HAP-1 (cell line): ENCODE measurements at regions not wholly inside any gene's neighbourhood (a gene's known extent, or its start where the extent isn't known, plus 50 kb on each side); places are given as distances from the start of the nearest gene placed in this dataset.

Experiments
- DNase-seq, 2 experiments: peaks; one replicate each; pipeline ENCODE4 v3.0.0-alpha.2; 2016 to 2020; ENCODE audit warnings: low spot score in 2 of 2
- H3K27me3 ChIP-seq: fragments of 250-450 bp; sonication (Bioruptor Pico); 2 replicates; pipeline ENCODE4 v1.5.1; 2020; ENCODE audit warnings: low read depth, mild to moderate bottlenecking, moderate library complexity
- H3K36me3 ChIP-seq: fragments of 250-450 bp; sonication (Bioruptor Pico); replicated peaks from 2 replicates; pipeline ENCODE4 v1.5.1; 2020; ENCODE audit warnings: mild to moderate bottlenecking
- H3K4me1 ChIP-seq: fragments of 250-450 bp; sonication (Bioruptor Pico); 2 replicates; pipeline ENCODE4 v1.5.1; 2020; ENCODE audit warnings: mild to moderate bottlenecking
- H3K4me3 ChIP-seq: fragments of 250-450 bp; sonication (Bioruptor Pico); 2 replicates; pipeline ENCODE4 v1.5.1; 2020; ENCODE audit warnings: mild to moderate bottlenecking, moderate library complexity
- H3K9me3 ChIP-seq: fragments of 250-450 bp; sonication (Bioruptor Pico); 2 replicates; pipeline ENCODE4 v1.5.1; 2020; ENCODE audit warnings: mild to moderate bottlenecking, moderate library complexity
- in situ Hi-C: fragments of 300-500 bp; cut with MboI; formaldehyde crosslinking; loops from 3 replicates; pipeline ENCODE4 v1.14.3; 2020; ENCODE audit warnings: low sequenced_read_pairs, inconsistent platforms, mixed read lengths

DNA sequence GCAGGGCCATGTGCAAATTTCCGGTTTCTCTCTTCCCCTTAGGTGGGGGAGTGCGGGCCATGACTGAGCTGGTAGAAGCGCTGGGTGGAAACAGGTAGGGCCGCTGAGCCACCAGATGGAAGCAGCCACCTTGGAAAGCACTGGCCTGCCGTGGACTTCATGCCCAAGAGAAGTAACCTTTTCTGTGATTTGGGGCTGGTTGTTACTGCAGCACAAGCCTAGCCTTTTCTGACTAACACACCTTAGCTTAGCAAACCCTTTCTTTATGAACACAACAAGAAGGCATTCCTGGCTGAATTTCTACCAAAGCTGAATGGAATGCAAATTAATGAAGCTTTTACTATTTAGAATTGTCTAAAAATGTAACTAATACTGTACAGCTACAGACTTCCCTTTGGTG is 149.6 kb upstream of the UBE2E1 start:
- Histone ChIP-seq H3K4me1 (no peaks in the 10 kb centered on the region), H3K36me3 (no peaks in the 10 kb centered on the region), H3K27me3 (no peaks in the 10 kb centered on the region), H3K4me3 (no peak overlapping the region), H3K9me3 (no peaks in the 10 kb centered on the region)
- in situ Hi-C loops: no loop called here
- no peak for DNase-seq

DNA sequence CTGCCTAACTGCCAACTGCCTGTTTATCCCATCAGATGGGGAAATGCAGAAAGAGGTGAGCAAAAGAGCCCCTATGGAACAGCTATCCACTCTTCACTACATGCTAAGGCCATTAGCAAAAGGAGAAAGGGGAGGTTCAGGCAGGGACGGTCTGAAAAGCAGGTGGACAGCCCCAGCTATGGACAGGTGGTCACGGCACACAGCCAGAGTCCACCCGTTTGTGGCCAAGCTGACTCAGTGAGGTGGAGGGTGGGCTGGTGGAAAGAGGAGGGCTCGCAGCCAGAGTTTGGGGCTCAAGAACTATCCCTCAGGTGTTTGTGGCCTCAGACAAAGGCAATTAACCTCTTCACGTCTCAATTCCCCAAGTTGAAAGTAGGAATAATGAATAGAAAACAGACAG is 148.9 kb upstream of the UBE2E1 start:
- DNase-seq: no peak
- no peaks in the 10 kb centered on the region for H3K4me1 ChIP-seq
- H3K27me3 ChIP-seq: no peaks in the 10 kb centered on the region
- H3K9me3 ChIP-seq: no peaks in the 10 kb centered on the region
- in situ Hi-C loops: no loop called here
- H3K36me3 ChIP-seq: no peaks in the 10 kb centered on the region
- no peak overlapping the region for H3K4me3 ChIP-seq

DNA sequence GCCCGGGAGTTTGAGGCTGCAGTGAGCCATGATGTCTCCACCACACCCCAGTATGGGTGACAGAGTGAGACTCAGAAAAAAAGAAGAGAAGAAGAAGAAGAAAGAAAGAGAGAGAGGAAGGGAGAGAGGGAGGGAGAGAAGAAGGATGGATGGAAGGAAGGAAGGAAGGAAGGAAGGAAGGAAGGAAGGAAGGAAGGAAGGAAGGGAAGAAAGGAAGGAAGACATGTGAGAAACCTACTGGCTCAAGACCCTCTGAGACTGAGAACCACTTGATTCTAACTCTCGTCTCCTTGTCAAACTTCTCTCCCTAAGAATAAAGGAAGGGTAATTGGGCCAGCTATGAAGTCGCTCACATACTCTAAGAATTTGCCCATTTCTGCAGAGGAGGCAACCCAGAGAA is 148.1 kb upstream of the UBE2E1 start:
- DNase-seq: no peak
- no peaks in the 10 kb centered on the region for H3K36me3 ChIP-seq
- no peaks in the 10 kb centered on the region for H3K27me3 ChIP-seq
- H3K9me3 ChIP-seq: no peaks in the 10 kb centered on the region
- no peaks in the 10 kb centered on the region for H3K4me1 ChIP-seq
- H3K4me3 ChIP-seq: no peak overlapping the region
- in situ Hi-C loops: no loop called here

DNA sequence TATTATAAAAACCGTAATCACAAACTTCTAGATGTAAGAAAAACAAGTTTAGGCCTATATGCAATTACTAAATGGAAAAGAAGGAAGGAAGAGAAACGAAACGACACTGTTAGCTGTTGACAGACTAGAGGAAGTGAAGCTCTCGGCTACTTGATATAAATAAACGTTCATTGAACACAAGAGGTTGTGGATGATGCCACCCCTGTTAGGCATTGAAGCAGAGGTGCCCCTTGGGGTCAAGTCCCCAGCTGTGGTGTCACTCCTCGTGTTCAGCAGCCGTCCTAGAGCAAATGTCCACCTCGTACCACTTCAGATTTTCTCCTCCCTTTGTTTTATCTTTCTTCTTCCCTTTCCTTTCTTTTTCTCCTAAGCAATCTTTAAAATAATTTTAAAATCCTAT is 146.5 kb upstream of the UBE2E1 start:
- no peaks in the 10 kb centered on the region for H3K9me3 ChIP-seq
- no peak overlapping the region for H3K4me3 ChIP-seq
- no peaks in the 10 kb centered on the region for H3K36me3 ChIP-seq
- in situ Hi-C loops: no loop called here
- H3K27me3 ChIP-seq: no peaks in the 10 kb centered on the region
- DNase-seq: no peak
- H3K4me1 ChIP-seq: no peaks in the 10 kb centered on the region

DNA sequence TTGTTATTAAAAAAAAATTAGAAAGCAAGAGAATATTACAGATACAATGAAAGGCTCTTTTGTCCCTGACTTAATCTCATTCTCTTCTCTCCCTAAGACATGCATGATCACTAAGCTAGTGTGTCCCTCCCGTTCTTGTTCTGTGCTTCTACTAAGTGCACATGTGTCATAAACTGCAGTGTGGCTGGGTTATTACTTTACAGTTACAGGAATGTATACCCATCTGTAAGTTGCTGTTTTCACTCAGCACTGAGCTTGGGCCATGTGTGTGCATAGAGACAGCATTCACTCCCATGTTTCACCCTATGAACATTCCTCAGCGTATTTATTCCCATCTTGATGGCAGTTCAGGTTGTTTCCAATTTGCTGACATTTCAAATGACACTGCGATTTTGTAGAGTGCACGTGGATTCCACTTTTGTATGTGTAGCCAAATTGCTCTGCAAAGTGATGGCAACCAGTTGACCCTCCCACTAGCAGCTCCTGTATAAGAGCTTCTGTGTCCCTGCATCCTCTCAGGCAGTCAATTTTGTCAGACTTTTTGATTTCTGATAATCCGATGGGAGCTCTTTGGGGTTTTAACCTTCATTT is 145.8 kb upstream of the UBE2E1 start:
- H3K4me1 ChIP-seq: no peaks in the 10 kb centered on the region
- no peaks in the 10 kb centered on the region for H3K36me3 ChIP-seq
- no peak for DNase-seq
- H3K27me3 ChIP-seq: no peaks in the 10 kb centered on the region
- H3K9me3 ChIP-seq: no peaks in the 10 kb centered on the region
- in situ Hi-C loops: no loop called here
- no peak overlapping the region for H3K4me3 ChIP-seq

DNA sequence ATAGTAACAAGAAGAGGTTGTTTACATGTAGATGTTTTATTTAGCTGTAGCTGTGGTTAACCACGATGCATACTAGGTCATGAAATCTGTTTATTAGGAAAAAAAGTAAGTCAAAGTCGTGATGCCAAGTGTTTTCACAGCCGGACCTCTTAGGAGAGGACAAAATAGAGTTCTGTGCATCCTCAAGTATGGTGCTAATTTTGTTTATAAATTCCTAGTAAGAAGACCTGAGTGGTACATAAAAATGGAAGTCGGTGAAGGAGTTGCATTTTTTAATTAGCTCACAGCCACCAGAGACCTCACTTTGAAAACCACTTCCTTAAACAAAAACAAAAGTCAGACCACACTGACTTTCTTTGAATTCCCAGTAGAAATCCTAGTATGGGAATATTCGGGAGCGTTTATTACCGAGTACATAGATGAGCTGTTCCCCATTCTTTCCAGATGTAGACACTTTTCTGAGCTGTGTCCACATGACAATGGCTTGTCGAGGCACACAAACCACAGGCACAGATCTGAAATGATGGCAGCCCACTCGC is 143.6 kb upstream of the UBE2E1 start:
- Histone ChIP-seq H3K4me1 (no peaks in the 10 kb centered on the region), H3K4me3 (no peak overlapping the region), H3K27me3 (no peaks in the 10 kb centered on the region), H3K9me3 (no peaks in the 10 kb centered on the region), H3K36me3 (no peaks in the 10 kb centered on the region)
- DNase-seq: no peak
- in situ Hi-C loops: no loop called here

DNA sequence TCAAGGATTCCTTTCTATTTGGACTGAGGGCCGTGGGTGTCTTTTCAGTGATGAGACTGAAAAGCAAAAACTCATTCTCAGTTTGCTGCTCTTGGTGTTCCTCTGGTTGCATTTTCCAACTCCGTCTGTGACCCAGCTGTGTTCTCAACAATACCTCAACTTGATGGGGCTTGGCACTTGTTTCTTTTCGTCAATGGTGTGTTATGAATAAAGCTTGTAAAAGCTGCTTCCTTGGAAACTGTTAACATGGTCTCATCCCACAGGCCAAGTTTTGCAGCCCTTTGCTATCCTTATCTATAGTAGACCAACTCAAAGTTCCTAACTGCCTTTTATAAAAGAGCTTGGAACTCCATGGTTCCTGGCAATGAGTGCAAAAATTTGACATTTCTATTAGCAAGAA is 142.5 kb upstream of the UBE2E1 start:
- in situ Hi-C loops: no loop called here
- H3K4me1 ChIP-seq: no peaks in the 10 kb centered on the region

DNA sequence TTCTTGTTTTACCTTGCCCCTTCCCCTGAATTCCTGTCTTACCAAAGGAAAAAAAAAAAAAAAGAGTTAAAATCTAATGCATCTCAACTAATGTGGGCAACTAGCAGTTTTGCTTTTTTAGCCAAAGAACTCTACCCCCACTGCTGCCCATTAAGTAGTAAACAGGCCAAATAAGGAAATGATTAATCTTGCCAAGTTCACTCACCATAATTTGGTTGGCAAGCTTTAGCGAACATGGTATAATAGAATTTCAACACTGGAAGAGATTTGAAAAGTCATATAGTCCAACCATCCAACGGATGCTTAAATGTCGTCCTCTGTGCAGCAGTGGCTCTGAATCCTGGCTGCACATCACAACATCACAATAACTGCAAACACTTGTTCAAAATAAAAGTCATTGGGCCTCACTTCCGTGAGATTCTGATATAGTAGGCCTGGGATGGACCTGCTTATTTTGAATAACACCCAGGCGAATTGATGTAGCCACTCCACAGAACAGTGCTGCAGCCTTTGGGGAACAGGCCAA is 142.0 kb upstream of the UBE2E1 start:
- in situ Hi-C loops: no loop called here
- Histone ChIP-seq H3K9me3 (no peaks in the 10 kb centered on the region), H3K4me1 (no peaks in the 10 kb centered on the region), H3K27me3 (no peaks in the 10 kb centered on the region), H3K36me3 (no peaks in the 10 kb centered on the region), H3K4me3 (no peak overlapping the region)
- no peak for DNase-seq

More for the DNA sequence above, 142.5 kb upstream of the UBE2E1 start:
- DNase-seq: no peak
- no peaks in the 10 kb centered on the region for H3K27me3 ChIP-seq
- no peaks in the 10 kb centered on the region for H3K9me3 ChIP-seq
- H3K4me3 ChIP-seq: no peak overlapping the region
- H3K36me3 ChIP-seq: no peaks in the 10 kb centered on the region

DNA sequence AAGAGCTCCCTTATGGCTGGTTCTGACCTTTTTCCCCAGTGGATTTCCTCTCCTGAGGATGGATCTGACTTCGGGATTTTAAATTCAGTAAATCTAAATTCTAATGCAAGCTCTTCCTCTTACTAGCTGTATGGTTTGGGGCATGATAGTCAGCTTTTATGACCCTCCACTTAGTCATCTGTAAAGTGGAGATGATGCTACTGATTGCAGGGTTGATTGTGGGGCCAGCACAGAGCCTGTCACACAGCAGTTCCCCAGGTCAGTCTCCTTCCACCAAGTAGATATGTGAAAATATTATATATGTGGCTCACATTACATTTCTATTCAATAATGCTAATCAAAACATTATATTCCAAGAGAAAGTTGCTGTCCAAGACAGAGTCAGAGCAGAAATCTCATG is 141.3 kb upstream of the UBE2E1 start:
- in situ Hi-C loops: no loop called here
- H3K27me3 ChIP-seq: no peaks in the 10 kb centered on the region
- no peak for DNase-seq
- no peaks in the 10 kb centered on the region for H3K4me1 ChIP-seq
- no peak overlapping the region for H3K4me3 ChIP-seq
- H3K36me3 ChIP-seq: no peaks in the 10 kb centered on the region
- H3K9me3 ChIP-seq: no peaks in the 10 kb centered on the region

DNA sequence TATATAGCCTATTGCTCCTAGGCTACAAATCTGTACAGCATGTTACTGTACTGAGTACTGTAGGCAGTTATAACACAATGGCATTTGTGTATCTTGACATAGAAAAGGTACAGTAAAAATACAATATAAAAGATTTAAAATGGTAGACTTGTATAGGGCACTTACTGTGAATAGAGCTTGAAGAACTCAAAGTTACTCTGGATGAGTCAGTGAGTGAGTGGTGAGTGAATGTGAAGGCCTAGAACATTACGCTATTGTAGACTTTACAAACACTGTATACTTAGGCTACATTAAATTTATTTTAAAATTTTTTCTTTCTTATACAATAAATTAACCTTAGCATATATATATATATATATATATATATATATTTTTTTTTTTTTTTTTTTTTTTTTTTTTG is 140.0 kb upstream of the UBE2E1 start:
- DNase-seq: no peak
- no peak overlapping the region for H3K4me3 ChIP-seq
- no peaks in the 10 kb centered on the region for H3K4me1 ChIP-seq
- H3K27me3 ChIP-seq: no peaks in the 10 kb centered on the region
- H3K36me3 ChIP-seq: no peaks in the 10 kb centered on the region
- no peaks in the 10 kb centered on the region for H3K9me3 ChIP-seq
- in situ Hi-C loops: no loop called here

DNA sequence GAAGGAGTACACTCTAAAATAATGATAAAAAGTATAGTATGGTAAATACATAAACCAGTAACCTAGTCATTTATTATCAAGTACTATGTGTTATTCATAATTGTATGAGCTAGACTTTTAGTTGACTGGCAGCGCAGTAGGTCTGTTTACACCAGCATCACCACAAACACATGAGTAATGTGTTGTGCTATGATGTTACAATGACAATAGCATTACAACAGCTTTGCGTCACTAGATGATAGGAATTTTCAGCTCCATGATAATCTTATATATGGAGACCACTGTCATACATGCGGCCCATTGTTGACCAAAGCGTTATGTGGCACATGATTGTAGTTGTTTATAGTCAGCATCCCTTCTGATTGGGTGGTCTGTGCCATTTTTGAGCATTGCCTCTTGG is 138.9 kb upstream of the UBE2E1 start:
- in situ Hi-C loops: no loop called here
- Histone ChIP-seq H3K36me3 (no peaks in the 10 kb centered on the region), H3K9me3 (no peaks in the 10 kb centered on the region), H3K4me1 (no peaks in the 10 kb centered on the region), H3K27me3 (no peaks in the 10 kb centered on the region), H3K4me3 (no peak overlapping the region)
- no peak for DNase-seq

DNA sequence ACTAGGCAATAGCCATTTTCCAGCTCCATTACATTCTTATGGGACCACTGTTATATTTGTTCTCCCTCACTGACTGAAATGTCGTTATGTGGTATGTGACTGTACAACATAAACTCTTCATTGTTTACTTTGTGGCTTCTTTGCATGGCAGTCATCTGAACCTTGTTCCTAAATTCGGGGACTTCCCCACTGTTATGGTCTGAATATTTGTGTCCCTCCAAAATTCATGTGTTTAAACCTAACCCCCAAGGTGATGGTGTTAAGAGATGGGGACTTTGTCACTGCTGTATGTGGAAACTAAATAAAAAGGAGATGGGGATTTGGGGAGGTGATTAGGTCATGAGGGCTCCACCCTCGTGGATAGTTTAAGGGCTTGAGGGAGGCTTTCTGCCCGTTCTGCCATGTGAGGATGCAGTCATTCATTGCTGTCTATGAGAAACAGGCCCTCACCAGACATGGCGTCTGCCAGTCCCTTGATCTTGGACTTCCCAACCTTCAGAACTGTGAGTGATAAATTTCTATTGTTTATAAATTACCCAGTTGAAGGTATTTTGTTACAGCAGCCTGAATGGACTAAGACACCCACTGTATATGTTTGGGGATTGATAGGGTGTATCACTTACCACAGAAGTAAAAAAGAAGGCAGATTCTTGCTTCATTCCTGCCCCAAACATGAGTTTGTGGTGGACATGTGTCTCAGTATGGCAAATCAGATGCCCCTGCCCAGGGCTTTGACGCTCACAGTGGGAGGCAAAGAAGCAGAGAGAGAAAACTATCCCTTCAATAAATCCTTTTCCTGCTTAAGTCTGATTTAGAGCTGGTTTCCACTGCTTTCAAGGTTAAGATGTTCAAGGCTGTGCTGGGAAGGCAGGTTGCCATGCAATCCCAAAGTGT is 138.0 kb upstream of the UBE2E1 start:
- DNase-seq: no peak
- in situ Hi-C loops: no loop called here
- no peaks in the 10 kb centered on the region for H3K27me3 ChIP-seq
- H3K4me3 ChIP-seq: no peak overlapping the region
- H3K4me1 ChIP-seq: no peaks in the 10 kb centered on the region
- no peaks in the 10 kb centered on the region for H3K36me3 ChIP-seq
- H3K9me3 ChIP-seq: no peaks in the 10 kb centered on the region

DNA sequence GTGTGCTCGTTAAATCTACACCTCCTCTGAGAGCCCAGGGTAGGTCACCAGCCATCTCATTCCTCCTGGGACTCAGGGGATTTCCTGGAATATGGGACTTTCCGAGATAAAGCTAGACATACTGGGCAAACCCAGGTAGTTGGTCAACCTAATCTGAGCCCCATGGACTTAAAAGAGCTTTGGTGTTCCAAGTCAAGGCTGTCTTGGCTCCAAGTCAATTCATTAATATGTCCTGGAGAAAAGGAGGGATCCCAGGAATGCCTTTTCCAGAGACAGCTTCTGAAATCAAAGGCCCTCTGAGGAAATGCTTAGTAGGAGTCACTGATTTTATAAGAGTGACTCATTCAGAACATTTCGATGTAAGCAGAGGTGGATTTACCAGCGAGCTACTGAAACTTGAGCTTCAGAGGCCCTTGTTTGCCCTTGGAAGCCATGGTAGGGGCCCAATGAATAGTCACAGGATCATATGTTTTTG is 137.3 kb upstream of the UBE2E1 start:
- in situ Hi-C loops: no loop called here
- Histone ChIP-seq H3K9me3 (no peaks in the 10 kb centered on the region), H3K4me3 (no peak overlapping the region), H3K27me3 (no peaks in the 10 kb centered on the region), H3K36me3 (no peaks in the 10 kb centered on the region), H3K4me1 (no peaks in the 10 kb centered on the region)
- no peak for DNase-seq

DNA sequence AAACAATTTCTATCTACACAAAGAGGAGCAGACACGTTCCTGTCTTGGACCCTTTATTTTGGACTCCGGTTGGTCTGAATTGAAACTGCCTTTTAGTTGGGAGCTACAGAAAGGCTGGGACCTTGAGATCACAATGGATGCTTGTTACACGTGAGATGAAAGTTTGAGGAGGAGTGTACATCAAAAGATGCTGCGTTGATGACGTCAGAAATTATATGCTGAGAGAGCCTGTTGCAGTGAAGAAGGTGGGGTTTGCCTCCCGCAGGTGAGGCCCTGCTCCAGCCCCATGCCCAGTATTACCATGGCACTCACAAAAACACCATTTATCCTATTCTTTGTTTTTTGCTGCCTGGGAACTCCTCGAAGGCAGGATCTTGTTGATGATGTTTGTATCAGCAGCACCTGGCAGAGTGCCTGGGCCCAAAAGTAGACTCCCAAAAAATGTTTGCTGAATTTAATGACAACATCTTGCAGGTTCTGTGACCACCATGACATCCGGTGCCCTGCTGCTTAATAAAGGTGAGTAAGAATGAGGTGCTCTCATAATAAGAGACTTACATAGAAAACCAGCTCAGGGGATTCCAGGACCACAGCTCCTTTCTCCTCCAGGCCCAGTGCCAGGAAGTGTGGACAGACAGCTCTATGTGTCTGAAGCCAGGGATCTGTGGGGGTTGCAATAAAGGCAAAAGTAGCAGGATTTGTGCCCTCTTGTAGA is 136.1 kb upstream of the UBE2E1 start:
- Histone ChIP-seq H3K36me3 (no peaks in the 10 kb centered on the region), H3K4me3 (no peak overlapping the region), H3K9me3 (no peaks in the 10 kb centered on the region), H3K4me1 (no peaks in the 10 kb centered on the region), H3K27me3 (no peaks in the 10 kb centered on the region)
- in situ Hi-C loops: no loop called here
- DNase-seq: no peak
